NCI-H510A treated with DMSO at 0.1 percent for 48 hours (cell line): ENCODE measurements at regions not wholly inside any gene's neighbourhood (a gene's known extent, or its start where the extent isn't known, plus 50 kb on each side); places are given as distances from the start of the nearest gene placed in this dataset.

Source experiments
- DNase-seq: peaks from one replicate; lab custom pipeline; 2025; lab: John Stamatoyannopoulos, UW

DNA sequence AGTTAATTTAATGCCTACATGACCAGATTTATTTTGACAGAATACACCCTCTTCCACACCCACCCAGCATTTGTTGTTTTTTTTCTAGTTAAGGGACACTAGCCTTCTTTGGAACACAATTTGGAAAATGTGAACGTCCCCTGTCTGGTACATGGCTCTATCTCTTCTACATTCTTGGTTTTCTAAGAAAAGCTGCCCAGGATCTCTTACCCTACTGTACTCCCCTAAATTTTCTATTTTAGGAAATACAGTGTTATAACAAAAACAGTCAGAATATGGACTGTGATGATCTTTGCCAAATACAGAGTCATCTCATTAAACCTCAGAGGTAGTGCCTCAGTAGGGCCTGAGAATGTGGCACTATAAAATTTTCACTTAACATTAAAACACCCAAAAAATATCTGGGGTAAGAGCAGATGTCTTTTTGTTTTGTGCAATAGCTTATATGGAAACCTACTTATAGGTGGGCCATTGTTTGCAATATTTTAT lies 93.1 kb upstream of the SPON1 start:
- no peak for DNase-seq

- DNase-seq, result no peak
Observed at GRCh38 chr11:13874597-13874996, 87.9 kb upstream of the SPON1 start.

GRCh38 chr11:13875643-13876042 lies 86.9 kb upstream of the SPON1 start:
- no peak for DNase-seq

DNA sequence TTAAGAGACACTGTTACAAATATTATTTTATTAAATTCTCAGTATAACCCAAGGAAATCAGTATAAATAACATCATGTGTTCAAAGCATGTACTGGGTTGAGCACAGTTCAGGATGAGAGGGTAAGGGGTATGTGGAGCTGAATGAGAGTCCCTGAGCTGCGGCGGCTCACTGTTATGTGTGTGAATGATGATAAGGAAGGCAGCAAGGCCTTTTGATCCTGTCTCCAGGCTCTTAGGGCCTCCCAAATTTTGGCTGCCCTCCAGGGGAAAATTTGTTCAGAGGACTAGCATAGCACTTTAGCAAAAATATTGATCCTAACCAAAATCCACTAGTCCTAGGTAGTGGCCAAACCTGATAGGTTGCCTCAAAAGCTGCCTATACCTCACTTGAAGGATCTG lies 86.1 kb upstream of the SPON1 start:
- DNase-seq, result no peak

GRCh38 chr11:13878077-13878476 lies 84.4 kb upstream of the SPON1 start:
- DNase-seq, result no peak

GRCh38 chr11:13880634-13881033 lies 81.9 kb upstream of the SPON1 start:
- DNase-seq, result no peak

GRCh38 chr11:13881226-13881905 lies 81.2 kb upstream of the SPON1 start:
- DNase-seq, result no peak

DNA sequence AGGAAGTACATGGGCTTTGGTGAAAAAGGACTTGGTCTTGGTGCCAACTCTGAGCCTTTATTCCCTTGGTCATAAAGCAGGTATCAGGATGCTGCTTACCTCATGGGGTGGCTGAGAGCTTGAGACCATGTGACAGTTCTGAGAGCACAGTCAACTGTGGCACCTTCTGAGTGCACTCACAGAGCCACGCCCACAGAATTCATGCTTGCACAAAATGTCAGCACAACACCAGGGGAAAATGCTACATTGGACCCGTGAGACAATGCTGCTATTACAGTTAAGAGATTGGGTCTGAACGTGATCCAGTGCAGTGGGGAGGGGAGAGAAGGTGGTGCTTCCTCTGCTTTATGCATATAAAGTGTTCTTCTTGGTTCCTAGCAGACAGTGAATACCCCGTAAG lies 79.5 kb upstream of the SPON1 start:
- DNase-seq, result peak; percentile 55

DNA sequence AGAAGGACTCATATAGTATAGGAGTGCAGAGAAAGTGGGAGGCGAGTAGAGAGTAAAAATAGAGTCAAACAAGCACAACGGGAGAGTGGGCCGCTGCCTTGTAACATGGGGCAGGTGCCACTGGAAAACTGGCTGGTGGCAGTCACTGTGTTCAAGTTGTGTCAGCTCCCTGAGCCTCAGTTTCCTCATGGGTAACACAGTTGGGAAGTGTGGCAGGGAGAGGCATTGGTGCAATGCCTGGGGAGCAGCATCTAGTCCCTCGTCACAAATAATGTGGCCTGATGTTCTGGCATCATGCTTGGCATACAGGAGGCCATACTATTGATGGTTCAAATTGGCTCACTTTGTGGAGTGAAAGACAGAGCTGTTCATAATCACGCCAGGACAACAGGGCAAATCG lies 78.9 kb upstream of the SPON1 start:
- no peak for DNase-seq

GRCh38 chr11:13884158-13884799 lies 78.2 kb upstream of the SPON1 start:
- DNase-seq, result no peak

DNA sequence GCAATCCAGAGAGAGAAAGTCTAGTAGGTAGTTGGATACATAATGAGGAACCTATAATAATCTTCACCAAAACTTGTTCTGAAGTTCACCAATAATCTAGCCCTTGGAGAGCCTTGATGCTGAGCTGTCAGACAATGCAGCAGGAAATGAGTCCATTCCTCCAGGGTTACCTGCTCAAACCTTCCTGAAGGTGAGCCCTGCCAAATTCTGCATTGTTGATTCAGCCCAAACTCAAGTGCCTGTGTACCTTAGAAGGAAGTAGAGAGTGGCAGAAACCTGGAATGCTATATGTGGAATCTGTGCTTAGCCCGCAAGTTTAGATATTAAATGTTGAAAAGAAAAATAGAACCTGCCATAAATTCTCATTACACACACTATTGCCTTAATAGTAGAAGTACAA lies 77.4 kb upstream of the SPON1 start:
- DNase-seq, result no peak

GRCh38 chr11:13889552-13890249 lies 72.8 kb upstream of the SPON1 start:
- DNase-seq, result peak; percentile 77

- peak; percentile 79 for DNase-seq
Observed at GRCh38 chr11:13891911-13892310, 70.6 kb upstream of the SPON1 start.

GRCh38 chr11:13896175-13896980 lies 66.1 kb upstream of the SPON1 start:
- no peak for DNase-seq

- DNase-seq, result no peak
Observed at GRCh38 chr11:13896981-13897353, 65.6 kb upstream of the SPON1 start.

GRCh38 chr11:13897646-13898276 lies 64.8 kb upstream of the SPON1 start:
- DNase-seq, result no peak

GRCh38 chr11:13899603-13900002 lies 62.9 kb upstream of the SPON1 start:
- no peak for DNase-seq

- no peak for DNase-seq
Observed at GRCh38 chr11:13902523-13902922, 60.0 kb upstream of the SPON1 start.

DNA sequence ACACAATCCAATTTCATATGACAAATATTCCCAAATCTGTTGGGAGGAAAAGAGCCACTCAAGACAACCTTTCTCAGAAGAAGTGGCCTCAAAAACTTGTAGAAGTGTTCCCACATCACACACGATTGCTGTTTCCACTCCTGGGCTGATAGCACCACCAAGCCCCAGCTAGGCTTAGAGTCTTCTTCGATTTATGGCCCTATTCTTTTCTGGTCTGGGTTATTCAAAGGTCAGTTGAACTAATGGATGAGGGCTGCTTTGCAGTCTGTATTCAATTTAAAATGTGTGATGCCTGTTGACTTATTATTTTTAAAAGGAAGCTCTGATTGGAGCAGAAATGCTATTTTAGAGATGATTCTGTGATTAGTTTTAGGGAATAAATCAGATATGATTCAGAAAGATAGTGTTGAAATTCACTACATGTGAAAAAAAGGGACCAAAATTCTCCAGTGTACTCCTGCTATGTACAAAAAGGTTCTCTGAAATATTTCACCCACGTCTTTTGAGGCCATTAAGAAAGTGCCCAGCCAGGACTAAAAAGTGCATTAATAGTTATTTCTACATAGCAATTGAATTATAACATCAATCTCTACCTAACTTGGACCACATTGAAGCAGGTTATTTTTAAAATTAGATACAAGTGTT lies 57.3 kb upstream of the SPON1 start:
- DNase-seq, result no peak

GRCh38 chr11:13907678-13908077 lies 54.8 kb upstream of the SPON1 start:
- no peak for DNase-seq

GRCh38 chr11:13908535-13908934 lies 54.0 kb upstream of the SPON1 start:
- no peak for DNase-seq
